ENCODE measurements at regions not wholly inside any gene's neighbourhood (a gene's known extent, or its start where the extent isn't known, plus 50 kb on each side); places are given as distances from the start of the nearest gene placed in this dataset.

GRCh38 chr2:52345676-52346075 lies 1313.7 kb upstream of the NRXN1 start:
- TF ChIP-seq FOXP2 (optimal IDR thresholded peaks at IDR 0.05; ENCODE audit: borderline replicate concordance, extremely low read depth, extremely low read length, insufficient read depth) (no peak), POLR2AphosphoS5 (IDR thresholded peaks at IDR 0.05; ENCODE audit: low read depth, low read length) (no peak), TAF1 (IDR thresholded peaks at IDR 0.05; ENCODE audit: borderline replicate concordance, insufficient read depth, low read length) (no peak), SIN3A (IDR thresholded peaks at IDR 0.05; ENCODE audit: borderline replicate concordance, insufficient read depth, low read length) (no peak), REST (IDR thresholded peaks at IDR 0.05; ENCODE audit: insufficient read depth in 1 of 2, low read depth in 2 of 2, low read length in 2 of 2) (no peak)

DNA sequence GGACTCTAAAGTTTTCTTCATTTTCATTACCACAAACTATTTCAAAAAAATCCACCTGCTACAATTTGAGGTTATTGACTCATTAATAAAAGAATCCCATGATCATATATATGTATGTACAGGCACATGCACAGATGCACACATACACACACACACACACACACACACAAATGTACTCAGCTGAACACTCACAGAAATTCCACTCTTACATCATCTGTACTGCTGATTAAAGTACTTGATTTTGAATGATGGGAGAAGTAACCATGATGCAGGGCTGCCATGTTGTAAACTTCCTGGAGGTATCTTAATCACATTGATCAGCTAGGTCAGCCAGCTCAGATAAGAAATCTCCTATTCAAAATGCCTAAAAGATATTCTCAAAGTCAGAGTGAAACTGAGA lies 1313.2 kb upstream of the NRXN1 start:
- TF ChIP-seq POLR2AphosphoS5 (IDR thresholded peaks at IDR 0.05; ENCODE audit: low read depth, low read length), result no peak

DNA sequence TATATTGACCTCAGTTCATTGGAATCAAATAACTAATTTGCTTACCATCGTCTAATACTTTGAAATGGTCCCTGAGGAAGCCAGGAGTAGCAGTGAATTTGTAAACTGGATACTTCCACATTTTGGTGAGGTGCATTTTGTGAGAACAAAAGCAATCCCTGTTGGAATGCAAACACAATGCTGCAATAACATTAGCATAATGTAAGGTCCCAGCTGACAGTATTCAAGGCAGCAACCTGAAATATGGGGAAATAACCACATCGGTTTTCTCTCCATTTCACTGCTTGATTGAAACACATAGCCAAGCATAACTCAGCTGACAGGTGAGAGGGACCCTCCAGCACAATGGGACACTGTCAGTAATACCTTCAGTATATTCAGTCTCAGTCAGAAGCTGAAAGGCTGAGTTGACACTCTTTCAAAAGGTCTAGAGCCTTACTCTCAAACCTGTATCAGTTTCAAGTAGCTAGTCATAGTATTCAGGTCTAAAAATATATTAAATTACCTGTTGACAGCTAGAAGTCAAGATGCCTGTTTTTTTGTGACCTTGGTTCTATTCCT lies 1311.9 kb upstream of the NRXN1 start:
- no peak for TF ChIP-seq SIN3A (IDR thresholded peaks at IDR 0.05; ENCODE audit: borderline replicate concordance, insufficient read depth, low read length)
- no peak for TF ChIP-seq FOXP2 (optimal IDR thresholded peaks at IDR 0.05; ENCODE audit: borderline replicate concordance, extremely low read depth, extremely low read length, insufficient read depth)
- TF ChIP-seq POLR2AphosphoS5 (IDR thresholded peaks at IDR 0.05; ENCODE audit: low read depth, low read length), result no peak
- TF ChIP-seq REST (IDR thresholded peaks at IDR 0.05; ENCODE audit: insufficient read depth in 1 of 2, low read depth in 2 of 2, low read length in 2 of 2), result no peak
- no peak for TF ChIP-seq TAF1 (IDR thresholded peaks at IDR 0.05; ENCODE audit: borderline replicate concordance, insufficient read depth, low read length)

DNA sequence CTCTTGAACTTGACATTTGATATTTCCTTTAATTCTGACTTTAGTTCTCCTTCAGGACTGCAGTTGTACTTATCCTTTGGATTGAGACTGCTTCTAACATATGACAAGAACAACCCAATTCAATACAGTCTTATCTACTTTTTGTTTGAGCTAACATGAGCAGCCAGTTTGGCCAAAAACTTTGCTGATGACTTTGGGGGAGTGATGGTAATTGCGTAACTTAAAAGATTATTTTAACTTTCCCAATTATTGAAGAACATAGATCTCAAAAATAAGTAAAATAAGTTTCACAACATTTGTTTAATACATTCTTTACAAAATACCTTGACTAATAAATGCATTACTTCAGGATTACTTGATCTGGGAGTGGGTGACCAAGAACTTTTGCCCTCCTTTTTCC lies 1311.1 kb upstream of the NRXN1 start:
- TF ChIP-seq SIN3A (IDR thresholded peaks at IDR 0.05; ENCODE audit: borderline replicate concordance, insufficient read depth, low read length) (no peak), TAF1 (IDR thresholded peaks at IDR 0.05; ENCODE audit: borderline replicate concordance, insufficient read depth, low read length) (no peak), POLR2AphosphoS5 (IDR thresholded peaks at IDR 0.05; ENCODE audit: low read depth, low read length) (no peak), FOXP2 (optimal IDR thresholded peaks at IDR 0.05; ENCODE audit: borderline replicate concordance, extremely low read depth, extremely low read length, insufficient read depth) (no peak), REST (IDR thresholded peaks at IDR 0.05; ENCODE audit: insufficient read depth in 1 of 2, low read depth in 2 of 2, low read length in 2 of 2) (no peak)

DNA sequence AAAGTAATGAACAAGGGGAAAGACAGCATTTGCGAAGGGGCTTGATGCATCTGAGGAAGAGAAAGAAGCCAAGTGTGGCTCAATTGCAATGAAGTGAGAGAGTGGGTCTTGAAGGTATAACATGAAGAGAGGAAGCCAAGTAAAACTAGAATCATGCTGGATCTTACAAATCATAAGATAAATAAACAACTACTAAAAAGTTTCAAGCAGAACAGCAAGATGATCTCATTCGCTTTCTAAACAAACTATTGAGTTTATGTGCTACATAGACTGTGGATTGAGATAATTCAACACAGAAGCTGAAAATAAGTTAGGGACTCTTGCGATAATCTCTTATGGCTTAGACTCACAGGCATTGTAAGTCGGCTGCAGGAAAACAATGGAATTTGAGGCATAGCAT lies 1310.5 kb upstream of the NRXN1 start:
- no peak for TF ChIP-seq TAF1 (IDR thresholded peaks at IDR 0.05; ENCODE audit: borderline replicate concordance, insufficient read depth, low read length)
- TF ChIP-seq POLR2AphosphoS5 (IDR thresholded peaks at IDR 0.05; ENCODE audit: low read depth, low read length), result no peak
- TF ChIP-seq SIN3A (IDR thresholded peaks at IDR 0.05; ENCODE audit: borderline replicate concordance, insufficient read depth, low read length), result no peak
- no peak for TF ChIP-seq REST (IDR thresholded peaks at IDR 0.05; ENCODE audit: insufficient read depth in 1 of 2, low read depth in 2 of 2, low read length in 2 of 2)
- TF ChIP-seq FOXP2 (optimal IDR thresholded peaks at IDR 0.05; ENCODE audit: borderline replicate concordance, extremely low read depth, extremely low read length, insufficient read depth), result no peak

Measured in PFSK-1 (cell line).